GM19455 (cell line): ENCODE measurements at regions not wholly inside any gene's neighbourhood (a gene's known extent, or its start where the extent isn't known, plus 50 kb on each side); places are given as distances from the start of the nearest gene placed in this dataset.

Experiments
- ATAC-seq: cut with Tn5 transposase; IDR thresholded peaks from one replicate; pipeline ENCODE4 v1.9.1; 2021; ENCODE audit not compliant: unreplicated experiment

- ATAC-seq: no peak
These were observed 110.5 kb upstream of the AGAP1 start for GRCh38 chr2:235383272-235383843.

DNA sequence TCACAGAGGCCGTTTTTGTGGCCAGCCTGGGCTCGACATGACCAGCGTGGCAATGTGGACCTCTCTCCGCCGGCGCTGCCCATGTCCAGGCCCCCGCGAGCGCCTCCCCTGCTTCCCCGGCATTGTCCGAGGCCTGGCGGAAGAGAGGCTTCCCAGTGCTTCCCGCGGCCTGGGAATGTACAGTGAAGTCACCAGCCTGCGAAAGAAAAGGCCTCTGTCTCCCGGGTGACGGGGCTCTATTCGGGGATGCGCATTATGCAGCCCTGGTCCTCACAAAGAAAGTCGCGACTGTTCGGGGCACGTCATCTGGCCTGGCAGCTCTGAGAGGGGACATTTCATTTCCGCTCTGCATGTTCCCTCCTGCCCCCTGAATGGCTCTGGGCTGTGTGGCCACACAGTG lies 109.2 kb upstream of the AGAP1 start:
- ATAC-seq: no peak

GRCh38 chr2:235389626-235390025 lies 104.2 kb upstream of the AGAP1 start:
- no peak for ATAC-seq

DNA sequence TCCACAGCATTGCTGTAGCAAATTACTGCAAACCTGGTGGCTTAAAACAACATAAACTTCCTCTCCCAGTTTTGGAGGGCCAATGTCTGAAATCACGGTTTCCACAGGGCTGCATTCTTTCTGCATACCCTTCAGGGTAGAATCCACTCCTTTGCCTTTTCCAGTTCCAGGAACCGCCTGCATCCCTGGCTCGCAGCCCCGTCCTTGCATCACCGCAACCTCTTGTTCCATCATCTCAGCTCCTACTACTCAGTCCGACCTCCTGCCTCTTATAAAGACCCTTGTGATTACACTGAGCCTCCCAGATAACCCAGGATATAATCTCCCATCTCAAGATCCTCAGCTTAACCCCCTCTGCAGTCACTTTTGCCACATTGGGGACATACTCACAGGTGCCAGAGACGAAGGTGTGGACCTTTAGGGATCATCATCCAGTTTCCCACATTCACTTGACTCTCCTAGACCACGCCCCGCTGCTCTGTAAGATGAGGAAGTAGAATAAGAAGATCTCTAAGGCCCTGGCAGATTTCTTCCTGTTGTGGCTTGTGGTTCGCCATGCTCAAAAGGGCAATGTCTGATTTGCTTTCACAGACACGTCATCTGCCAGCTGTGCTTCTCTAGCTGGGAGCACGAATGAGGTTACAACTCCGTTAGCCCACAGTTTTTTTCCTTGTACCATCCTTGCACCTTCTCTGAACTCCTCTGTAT lies 103.6 kb upstream of the AGAP1 start:
- no peak for ATAC-seq

DNA sequence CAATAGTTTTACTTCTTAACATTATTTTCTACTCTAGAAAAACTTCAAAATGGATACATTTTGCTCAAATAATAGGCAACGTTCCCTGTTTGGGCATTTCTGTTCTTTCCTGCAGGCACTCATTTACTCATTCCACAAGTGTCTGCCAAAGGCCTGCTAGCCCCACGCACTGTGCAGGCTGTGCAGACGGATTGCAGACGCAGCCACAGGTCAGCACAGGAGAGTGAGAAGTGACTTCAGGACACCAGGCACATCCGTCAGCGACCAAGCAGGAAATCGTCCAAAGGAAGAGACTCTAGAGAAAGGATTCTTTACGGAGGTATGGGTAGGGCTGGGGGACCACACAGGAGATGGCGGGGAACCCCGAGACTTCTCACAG lies 103.0 kb upstream of the AGAP1 start:
- no peak for ATAC-seq

DNA sequence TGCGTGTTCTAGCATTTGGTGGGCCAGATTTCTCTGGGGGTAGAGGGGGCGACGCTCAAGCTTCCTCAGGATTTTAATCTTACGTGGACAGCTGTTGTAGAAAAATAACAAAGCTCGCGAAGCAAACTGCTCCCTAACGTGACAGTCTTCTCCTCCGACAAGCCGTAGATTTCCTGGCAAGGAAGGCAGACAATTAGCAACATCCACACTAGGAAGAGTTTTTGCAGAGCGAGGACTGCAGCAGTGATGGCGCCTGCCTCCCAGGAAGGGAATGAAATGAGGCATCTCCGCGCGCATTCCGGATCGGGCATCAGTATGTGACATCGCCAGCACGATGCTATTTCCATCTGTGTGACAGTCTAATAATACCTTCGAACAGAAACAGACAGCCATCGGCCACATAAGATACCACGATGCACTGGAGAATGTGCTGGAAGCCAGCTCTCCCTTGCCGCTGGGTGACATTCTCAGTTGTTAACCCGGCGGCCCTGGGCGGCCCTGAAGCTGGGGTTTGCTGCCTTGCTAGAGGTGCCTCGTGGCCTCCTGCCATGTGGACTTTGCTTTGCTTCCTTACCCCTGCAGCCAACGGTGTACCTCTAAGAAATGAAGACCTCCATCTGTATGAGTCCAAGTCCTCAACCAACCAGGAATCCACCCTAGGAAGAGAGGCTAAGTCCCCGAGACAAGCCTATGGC lies 101.8 kb upstream of the AGAP1 start:
- no peak for ATAC-seq

GRCh38 chr2:235394278-235394828 lies 99.5 kb upstream of the AGAP1 start:
- ATAC-seq: no peak

- ATAC-seq: no peak
These were observed 97.6 kb upstream of the AGAP1 start for GRCh38 chr2:235396071-235396846.

GRCh38 chr2:235398321-235398720 lies 95.5 kb upstream of the AGAP1 start:
- ATAC-seq: no peak

- ATAC-seq: no peak
These were observed 93.9 kb upstream of the AGAP1 start for GRCh38 chr2:235399895-235400294.

- no peak for ATAC-seq
These were observed 91.4 kb upstream of the AGAP1 start for GRCh38 chr2:235402422-235402821.

- ATAC-seq: no peak
These were observed 88.1 kb upstream of the AGAP1 start for GRCh38 chr2:235405612-235406361.

GRCh38 chr2:235406430-235406829 lies 87.4 kb upstream of the AGAP1 start:
- no peak for ATAC-seq

GRCh38 chr2:235411905-235412485 lies 81.8 kb upstream of the AGAP1 start:
- ATAC-seq: no peak

DNA sequence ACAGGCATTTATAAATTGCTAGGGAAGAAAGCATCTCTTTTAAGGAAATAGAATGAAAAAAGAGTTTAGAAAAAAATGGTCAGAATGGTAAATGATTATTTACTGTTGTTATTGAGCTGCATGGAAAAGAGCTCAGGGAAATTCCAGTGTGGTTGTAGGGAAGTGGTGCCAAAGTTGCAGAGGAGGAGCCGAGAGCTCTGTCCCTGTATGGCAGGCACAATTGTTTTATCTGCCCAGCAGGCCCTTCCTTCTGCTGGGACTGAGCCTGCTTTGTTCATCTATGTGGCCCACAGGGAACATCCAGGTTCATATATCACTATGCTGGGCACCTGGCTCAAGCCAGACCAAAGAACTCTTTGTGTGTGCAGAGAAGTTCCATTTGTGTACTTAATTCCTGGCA lies 80.8 kb upstream of the AGAP1 start:
- ATAC-seq: no peak

DNA sequence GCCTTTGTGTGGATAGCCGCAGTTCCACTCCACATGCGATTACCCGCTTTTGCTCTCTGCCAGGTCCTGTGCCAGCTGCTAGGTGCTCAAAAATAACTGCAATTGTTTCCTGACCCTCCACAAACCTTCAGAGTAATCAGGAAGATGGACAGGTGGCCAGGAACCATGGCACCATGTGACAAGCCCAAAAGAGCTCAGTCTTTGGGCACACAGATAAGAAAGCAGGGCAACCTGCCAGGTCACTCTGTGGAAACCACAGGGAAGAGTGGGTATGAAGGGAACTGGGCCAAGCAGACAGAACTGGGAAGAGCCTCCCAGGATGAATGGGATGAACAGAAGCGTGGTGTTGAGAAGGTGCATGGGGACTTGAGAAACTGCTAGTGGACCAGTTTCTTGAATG lies 79.4 kb upstream of the AGAP1 start:
- no peak for ATAC-seq

GRCh38 chr2:235416858-235417499 lies 76.9 kb upstream of the AGAP1 start:
- no peak for ATAC-seq

DNA sequence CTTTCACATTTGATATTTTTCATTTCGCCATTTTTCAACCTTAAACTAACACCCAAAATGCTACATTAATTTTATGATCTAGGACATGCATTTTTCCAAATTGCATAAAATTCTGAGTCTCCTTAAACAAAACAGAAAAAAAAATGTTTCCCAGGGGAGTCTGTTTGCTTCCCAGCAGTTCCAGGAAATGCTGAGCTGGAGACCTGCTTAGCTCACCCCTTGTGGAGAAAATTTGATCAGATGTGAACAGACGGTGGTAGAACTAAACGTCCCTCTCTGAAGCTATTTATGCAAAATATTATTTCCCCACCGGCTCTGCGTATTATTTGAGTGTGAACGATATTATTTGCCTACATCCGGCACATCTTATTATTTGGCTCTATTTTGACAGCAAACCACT lies 74.9 kb upstream of the AGAP1 start:
- ATAC-seq: no peak

- ATAC-seq: no peak
These were observed 73.8 kb upstream of the AGAP1 start for GRCh38 chr2:235419996-235420395.

GRCh38 chr2:235421618-235422017 lies 72.2 kb upstream of the AGAP1 start:
- ATAC-seq: no peak
